HCT116 (cell line): ENCODE measurements at regions not wholly inside any gene's neighbourhood (a gene's known extent, or its start where the extent isn't known, plus 50 kb on each side); places are given as distances from the start of the nearest gene placed in this dataset.

Experiments used
- ATAC-seq: fragments of 200-7000 bp; cut with Tn5 transposase; 2 replicates; pipeline ENCODE4 v1.9.1; 2020; ENCODE audit warnings: mild to moderate bottlenecking, moderate library complexity
- BruUV-seq: library from RNA; stranded (reverse); fragments of 400-500 nt; replicated peaks from 2 replicates; lab custom pipeline; 2021; lab: Mats Ljungman, UMichigan
- CTCF ChIA-PET: fragments of 300-600 bp; sonication (Branson Sonifier 250); formaldehyde crosslinking; loops from one replicate; lab custom pipeline; 2021; ENCODE audit warnings: antibody characterized with exemption; lab: Charles Lee
- POLR2A ChIA-PET: fragments of 300-600, 350-600 bp; sonication (Branson Sonifier 250); formaldehyde crosslinking; loops from one replicate; lab custom pipeline; 2021; ENCODE audit warnings: antibody characterized with exemption; lab: Charles Lee
- RAD21 ChIA-PET, 2 experiments: fragments of 300-600 bp; sonication (Branson Sonifier 250); formaldehyde crosslinking; loops; one replicate each; lab custom pipeline; 2023; ENCODE audit warnings: low total read pairs in 2 of 2; ENCODE audit not compliant: uncharacterized antibody in 2 of 2, unreplicated experiment in 2 of 2, low non-redundant PET in 1 of 2; lab: Charles Lee
- DNase-seq: peaks from one replicate; pipeline ENCODE4 v3.0.0-alpha.2; 2010; ENCODE audit warnings: low read depth, low spot score
- H2AFZ ChIP-seq: fragments of 200-600 bp; shearing (Covaris generic), sonication (generic); 2 replicates; pipeline ENCODE4 v1.6.1; 2017; ENCODE audit warnings: low read depth, mixed run types, mixed read lengths, antibody characterized with exemption, low read length; ENCODE audit not compliant: poor library complexity, severe bottlenecking
- H3K27ac ChIP-seq: 2 replicates; pipeline ENCODE4 v1.5.1; 2012; ENCODE audit warnings: low read depth, low read length
- H3K27me3 ChIP-seq: fragments of 200-600 bp; sonication (generic); 2 replicates; pipeline ENCODE4 v1.6.1; 2016; ENCODE audit warnings: mixed run types, low read length, mixed read lengths; ENCODE audit not compliant: insufficient read depth
- H3K36me3 ChIP-seq, 2 experiments: fragments of 200-500 bp in 1 of 2; fragments of 200-600 bp in 1 of 2; sonication (Bioruptor generic) in 1 of 2; sonication (generic) in 1 of 2; 2 replicates each; pipeline versions ENCODE4 v1.5.1 to v1.6.1; 2014 to 2016; ENCODE audit warnings: low read length in 2 of 2, inconsistent platforms in 1 of 2, mixed read lengths in 1 of 2, mixed run types in 1 of 2; ENCODE audit not compliant: insufficient read depth in 2 of 2, control insufficient read depth in 1 of 2
- H3K4me1 ChIP-seq, 2 experiments: fragments of 200-600 bp in 1 of 2; sonication (generic) in 1 of 2; 2 replicates each; pipeline versions ENCODE4 v1.5.1 to v1.6.1; 2012 to 2017; ENCODE audit warnings: low read length in 2 of 2, inconsistent platforms in 1 of 2, mild to moderate bottlenecking in 1 of 2, mixed read lengths in 1 of 2, mixed run types in 1 of 2, moderate library complexity in 1 of 2; ENCODE audit not compliant: insufficient read depth in 2 of 2, control insufficient read depth in 1 of 2
- H3K4me2 ChIP-seq: fragments of 200-600 bp; sonication (generic); 2 replicates; pipeline ENCODE4 v1.6.1; 2017; ENCODE audit warnings: mixed run types, low read length, mixed read lengths
- H3K4me3 ChIP-seq, 2 experiments: fragments of 200-600 bp in 1 of 2; sonication (generic) in 1 of 2; replicated peaks in 1 of 2; 2 replicates each; pipeline ENCODE4 v1.5.1; 2011 to 2016; ENCODE audit warnings: low read length in 2 of 2, control low read depth in 1 of 2, low read depth in 1 of 2, mild to moderate bottlenecking in 1 of 2, mixed read lengths in 1 of 2, mixed run types in 1 of 2
- H3K79me2 ChIP-seq: fragments of 200-600 bp; sonication (generic); 2 replicates; pipeline ENCODE4 v1.6.1; 2017; ENCODE audit warnings: mild to moderate bottlenecking, mixed run types, low read length, moderate library complexity, mixed read lengths; ENCODE audit not compliant: insufficient read depth
- H3K9ac ChIP-seq: fragments of 200-600 bp; sonication (generic); 2 replicates; pipeline ENCODE4 v1.6.1; 2016; ENCODE audit warnings: low read length, mixed read lengths
- H3K9me2 ChIP-seq: fragments of 200-600 bp; sonication (generic), shearing (Covaris generic); 2 replicates; pipeline ENCODE4 v1.6.1; 2017; ENCODE audit warnings: mixed run types, mild to moderate bottlenecking, moderate library complexity; ENCODE audit not compliant: insufficient read depth
- H3K9me3 ChIP-seq, 2 experiments: fragments of 200-500 bp in 1 of 2; fragments of 200-600 bp in 1 of 2; sonication (Bioruptor generic) in 1 of 2; sonication (generic) in 1 of 2; 2 replicates each; pipeline ENCODE4 v1.6.1; 2014 to 2017; ENCODE audit warnings: low read length in 2 of 2, mixed read lengths in 2 of 2, inconsistent platforms in 1 of 2, low read depth in 1 of 2, mild to moderate bottlenecking in 1 of 2, mixed run types in 1 of 2, moderate library complexity in 1 of 2; ENCODE audit not compliant: control insufficient read depth in 1 of 2, insufficient read depth in 1 of 2
- H4K20me1 ChIP-seq: fragments of 200-600 bp; sonication (generic), shearing (Covaris generic); 2 replicates; pipeline ENCODE4 v1.6.1; 2017; ENCODE audit warnings: mixed run types, mild to moderate bottlenecking, moderate library complexity; ENCODE audit not compliant: insufficient read depth
- EGR1 ChIP-seq: IDR thresholded peaks from 2 replicates; pipeline ENCODE4 v1.6.1; 2012; ENCODE audit warnings: low read depth
- EZH2 ChIP-seq: fragments of 200-600 bp; sonication (generic); IDR thresholded peaks from 2 replicates; pipeline ENCODE4 v1.6.1; 2017; ENCODE audit warnings: antibody characterized with exemption, mixed run types
- POLR2A ChIP-seq: IDR thresholded peaks from 2 replicates; pipeline ENCODE4 v1.7.0; 2011; ENCODE audit warnings: borderline replicate concordance; ENCODE audit not compliant: insufficient read depth, insufficient read length; ENCODE audit errors: extremely low read depth
- REST ChIP-seq: IDR thresholded peaks from 2 replicates; pipeline ENCODE4 v1.6.1; 2012; ENCODE audit warnings: low read depth
- SRF ChIP-seq: IDR thresholded peaks from 2 replicates; pipeline ENCODE4 v1.6.1; 2012; ENCODE audit warnings: low read depth
- YY1 ChIP-seq: IDR thresholded peaks from 2 replicates; pipeline ENCODE4 v1.6.1; 2011; ENCODE audit warnings: low read length, low read depth, moderate library complexity, mild to moderate bottlenecking; ENCODE audit not compliant: insufficient replicate concordance; ENCODE audit errors: extremely low read depth
- ZFX ChIP-seq: fragments of 450-650 bp; IDR thresholded peaks from 2 replicates; pipeline ENCODE4 v1.6.1; 2017
- intact Hi-C: fragments of 100-400 bp; cut with micrococcal nuclease; formaldehyde crosslinking; loops from 2 replicates; pipeline ENCODE4 v1.10.0; 2022
- TF ChIP-seq, protein P1 (sequence below): IDR thresholded peaks from 2 replicates; pipeline ENCODE4 v1.6.1; 2012

DNA sequence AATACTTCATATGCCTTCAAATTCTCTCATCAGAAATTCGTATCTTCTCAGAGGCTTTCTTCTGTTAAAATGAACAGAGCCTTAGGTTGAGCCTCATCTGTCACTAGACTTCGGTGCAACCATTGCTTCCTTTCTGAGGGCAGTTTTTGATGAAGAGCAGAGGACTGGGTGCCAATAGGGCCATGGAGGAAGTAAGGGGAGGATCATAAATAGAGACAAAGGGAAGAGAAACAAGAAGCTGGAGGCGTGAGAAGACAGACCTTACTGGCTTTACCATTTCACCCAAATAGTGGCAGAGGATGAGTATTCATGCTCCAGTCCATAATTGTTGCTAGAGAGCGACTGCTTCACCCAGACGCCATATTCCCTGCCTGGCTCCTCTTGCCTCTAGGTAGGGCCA, 215.6 kb upstream of the PKDCC start:
- Histone ChIP-seq H4K20me1 (no peaks in the 10 kb centered on the region), H3K27ac (no peak overlapping the region), H3K36me3 (no peaks in the 10 kb centered on the region), H3K4me1 (no peaks in the 10 kb centered on the region), H3K79me2 (no peaks in the 10 kb centered on the region), H3K4me3 (no peak overlapping the region), H3K4me2 (no peak overlapping the region)
- DNase-seq = no peak
- CTCF ChIA-PET = no interaction called here
- TF ChIP-seq ZFX (no peak), YY1 (no peak), EGR1 (no peak), POLR2A (no peak), SRF (no peak), REST (no peak), EZH2 (no peak)
- TF ChIP-seq, protein P1, sequence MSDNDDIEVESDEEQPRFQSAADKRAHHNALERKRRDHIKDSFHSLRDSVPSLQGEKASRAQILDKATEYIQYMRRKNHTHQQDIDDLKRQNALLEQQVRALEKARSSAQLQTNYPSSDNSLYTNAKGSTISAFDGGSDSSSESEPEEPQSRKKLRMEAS = no peak
- TF ChIP-seq, all 23 proteins: peak for 0
- no peak for ATAC-seq
- BruUV-seq = no TSS peak
- Histone ChIP-seq H2AFZ (no peak overlapping the region), H3K9ac (no peak overlapping the region), H3K9me2 (no peaks in the 10 kb centered on the region), H3K27me3 (peaks cover 48% of the 10 kb centered on the region), H3K9me3 (no peaks in the 10 kb centered on the region)
- RAD21 ChIA-PET = no interaction called here
- intact Hi-C loops = no loop called here
- POLR2A ChIA-PET = no interaction called here
